SH-SY5Y (cell line): ENCODE measurements at regions not wholly inside any gene's neighbourhood (a gene's known extent, or its start where the extent isn't known, plus 50 kb on each side); places are given as distances from the start of the nearest gene placed in this dataset.

Source experiments
- GATA2 ChIP-seq: IDR thresholded peaks from 2 replicates; pipeline ENCODE4 v1.6.1; 2011; ENCODE audit warnings: mild to moderate bottlenecking, low read depth, low read length
- GATA3 ChIP-seq: IDR thresholded peaks from 2 replicates; pipeline ENCODE4 v1.6.1; 2011; ENCODE audit warnings: low read depth, mild to moderate bottlenecking, low read length, moderate library complexity

DNA sequence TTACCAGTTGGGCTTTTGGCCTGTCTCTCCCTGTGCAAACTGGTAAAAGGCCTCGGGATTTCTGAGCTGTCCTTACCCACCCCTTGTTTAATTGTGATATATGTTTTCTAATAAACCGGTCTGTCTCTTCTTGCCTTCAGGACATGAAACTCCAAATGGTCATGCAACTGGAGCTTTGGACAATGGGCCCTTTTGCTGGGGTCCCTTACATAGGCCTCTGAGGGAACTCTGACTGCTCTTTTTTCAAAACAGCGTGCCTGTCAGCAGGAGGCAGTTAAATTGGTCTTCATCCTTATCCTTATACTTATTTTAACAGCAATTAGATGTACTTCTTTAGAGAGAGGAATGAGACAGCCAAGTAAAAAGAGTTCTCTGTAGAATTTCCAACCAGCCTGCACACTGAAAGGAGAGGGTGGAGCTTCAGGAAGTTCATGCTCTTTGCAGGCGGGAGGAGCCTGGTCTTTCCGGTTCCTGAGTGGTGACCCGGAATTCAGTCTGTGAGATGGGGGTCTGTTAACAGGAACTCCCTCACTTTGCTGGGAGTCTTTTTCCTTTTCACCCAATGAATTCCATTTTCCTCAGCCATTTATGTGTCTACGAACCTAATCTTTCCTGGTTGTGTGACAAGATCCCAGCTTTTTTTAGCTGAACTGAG lies 299.6 kb upstream of the GJE1 start:
- no peak for TF ChIP-seq GATA3
- no peak for TF ChIP-seq GATA2
